GM12864 (cell line): ENCODE measurements at regions not wholly inside any gene's neighbourhood (a gene's known extent, or its start where the extent isn't known, plus 50 kb on each side); places are given as distances from the start of the nearest gene placed in this dataset.

Experiments used
- DNase-seq: peaks from one replicate; pipeline ENCODE4 v3.0.0-alpha.2; 2011; ENCODE audit warnings: low read depth
- H3K4me3 ChIP-seq: 2 replicates; pipeline ENCODE4 v1.5.1; 2011; ENCODE audit warnings: mild to moderate bottlenecking, low read depth, low read length, control low read depth
- CTCF ChIP-seq: IDR thresholded peaks from 2 replicates; pipeline ENCODE4 v1.5.1; 2011; ENCODE audit warnings: low read depth, mild to moderate bottlenecking, moderate library complexity, low read length, control low read depth, inconsistent platforms; ENCODE audit errors: missing control alignments

DNA sequence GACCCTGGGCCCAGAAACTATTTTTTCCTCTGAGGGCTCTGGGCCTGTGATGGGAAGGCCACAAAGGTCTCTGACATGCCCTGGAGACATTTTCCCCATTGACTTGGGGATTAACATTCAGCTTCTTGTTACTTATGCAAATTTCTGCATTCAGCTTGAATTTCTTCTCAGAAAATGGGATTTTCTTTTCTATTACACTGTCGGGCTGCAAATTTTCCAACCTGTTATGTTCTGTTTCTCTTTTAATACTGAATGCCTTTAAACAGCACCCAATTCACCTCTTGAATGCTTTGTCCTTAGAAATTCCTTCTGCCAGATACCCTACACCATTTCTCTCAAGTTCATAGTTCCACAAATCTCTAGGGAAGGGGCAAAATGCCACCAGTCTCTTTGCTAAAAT is 241.0 kb downstream of the HNMT start:
- H3K4me3 ChIP-seq: no peak overlapping the region
- DNase-seq: no peak
- no peak for TF ChIP-seq CTCF

DNA sequence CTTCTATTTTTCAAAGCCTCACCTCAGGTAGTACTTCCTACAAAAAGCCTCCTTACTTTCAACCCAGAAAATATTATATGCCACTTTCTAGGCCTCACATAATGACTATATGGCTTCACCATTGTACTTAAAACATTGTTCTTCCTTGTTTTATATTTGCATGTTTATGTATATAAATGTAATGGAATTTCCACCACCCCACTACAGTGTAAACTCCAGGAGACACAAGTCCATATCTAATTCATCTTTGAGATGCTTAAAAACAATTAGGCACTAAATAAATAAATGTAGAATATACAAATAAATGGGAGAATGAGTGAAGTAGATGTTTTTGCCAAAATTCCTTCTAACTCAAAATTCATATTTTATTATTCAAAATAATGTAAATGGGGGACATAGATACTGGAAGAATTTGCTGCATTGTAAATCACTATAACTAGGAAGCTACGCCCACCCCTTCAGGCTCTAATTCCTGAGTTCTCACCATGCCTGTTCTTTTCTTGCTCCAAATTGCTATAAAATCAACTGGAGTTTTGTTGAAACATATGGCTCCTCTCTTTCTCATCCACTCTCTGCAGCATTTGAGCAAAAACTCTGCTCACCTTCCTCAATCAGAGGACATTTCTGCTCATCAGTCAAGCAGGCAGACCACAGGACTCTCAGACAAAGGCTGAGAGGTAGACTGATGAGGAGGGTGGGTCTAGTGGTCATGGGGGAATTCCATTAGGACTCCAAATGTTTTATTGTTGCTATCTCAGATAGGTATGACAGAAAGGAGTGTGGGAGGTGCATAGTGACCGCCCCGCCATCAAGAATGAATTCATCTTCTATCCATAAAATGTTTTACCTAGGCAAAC is 243.0 kb downstream of the HNMT start:
- TF ChIP-seq CTCF: no peak
- H3K4me3 ChIP-seq: no peak overlapping the region
- no peak for DNase-seq

DNA sequence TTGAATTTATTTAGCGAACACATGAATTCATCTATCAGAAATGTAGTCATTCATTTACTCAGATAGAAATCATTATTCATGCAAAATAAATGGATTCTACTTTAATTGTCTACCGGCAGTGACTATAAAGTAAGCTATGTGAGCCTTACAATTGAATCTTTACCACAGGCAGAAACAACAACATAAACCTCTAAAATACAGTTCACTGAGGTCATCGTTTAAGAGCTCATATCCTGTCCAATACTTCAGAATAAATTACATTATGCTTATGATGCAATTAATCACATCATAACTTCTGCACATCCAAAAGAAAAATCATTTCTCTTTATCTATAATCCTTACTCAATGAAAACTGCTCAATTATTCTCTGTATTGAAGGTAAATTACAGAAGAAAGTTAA is 244.7 kb downstream of the HNMT start:
- no peak for DNase-seq
- no peak for TF ChIP-seq CTCF
- no peak overlapping the region for H3K4me3 ChIP-seq

DNA sequence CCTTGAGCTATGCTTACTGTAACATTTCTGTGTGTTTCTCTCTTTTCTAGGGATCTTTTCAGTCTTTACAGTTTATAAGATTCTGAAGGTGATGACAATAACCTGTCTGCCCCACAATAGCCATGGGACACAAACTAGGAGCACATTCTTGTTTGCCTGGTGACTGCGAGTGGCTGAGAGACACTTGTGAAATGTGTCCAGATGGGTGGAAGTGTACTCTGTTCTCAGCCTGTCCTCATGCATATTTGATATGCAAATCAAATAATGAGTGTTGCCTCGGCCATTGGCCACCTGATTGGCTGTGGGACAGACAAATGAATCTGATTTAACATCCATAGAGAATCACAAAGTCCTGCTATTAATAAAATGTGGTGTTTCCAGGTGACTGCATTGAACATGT is 246.2 kb downstream of the HNMT start:
- no peak overlapping the region for H3K4me3 ChIP-seq
- DNase-seq: no peak
- TF ChIP-seq CTCF: no peak

DNA sequence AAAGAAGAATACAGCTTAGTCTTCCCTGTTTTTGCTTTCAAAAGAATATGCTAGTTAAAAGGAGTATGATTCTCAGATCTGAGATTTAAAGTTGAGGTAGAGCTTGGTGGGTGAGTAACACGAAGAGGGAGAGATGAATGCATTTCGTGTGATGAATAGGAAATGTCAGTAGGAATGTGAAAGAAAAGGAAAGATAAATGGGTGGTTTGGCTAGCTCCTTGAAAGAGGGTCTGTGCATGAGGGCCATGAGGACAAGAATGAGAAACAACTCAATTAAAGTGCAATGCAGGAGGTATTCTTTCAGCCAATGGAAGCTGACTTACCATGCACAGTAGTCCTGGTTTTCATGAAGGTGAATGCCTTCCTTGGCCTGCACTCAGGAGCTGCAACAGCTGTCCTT is 248.2 kb downstream of the HNMT start:
- no peak for DNase-seq
- H3K4me3 ChIP-seq: no peak overlapping the region
- TF ChIP-seq CTCF: no peak

- TF ChIP-seq CTCF: no peak
- DNase-seq: no peak
- no peak overlapping the region for H3K4me3 ChIP-seq
Measured at GRCh38 chr2:138213084-138213483, 248.8 kb downstream of the HNMT start.

- TF ChIP-seq CTCF: no peak
- H3K4me3 ChIP-seq: no peak overlapping the region
- no peak for DNase-seq
Measured at GRCh38 chr2:138213624-138214023, 249.4 kb downstream of the HNMT start.
